GM18498 (cell line): ENCODE measurements at regions not wholly inside any gene's neighbourhood (a gene's known extent, or its start where the extent isn't known, plus 50 kb on each side); places are given as distances from the start of the nearest gene placed in this dataset.

Experiments used
- ATAC-seq: cut with Tn5 transposase; IDR thresholded peaks from one replicate; pipeline ENCODE4 v1.9.1; 2021; ENCODE audit warnings: mild to moderate bottlenecking, moderate library complexity; ENCODE audit not compliant: unreplicated experiment

DNA sequence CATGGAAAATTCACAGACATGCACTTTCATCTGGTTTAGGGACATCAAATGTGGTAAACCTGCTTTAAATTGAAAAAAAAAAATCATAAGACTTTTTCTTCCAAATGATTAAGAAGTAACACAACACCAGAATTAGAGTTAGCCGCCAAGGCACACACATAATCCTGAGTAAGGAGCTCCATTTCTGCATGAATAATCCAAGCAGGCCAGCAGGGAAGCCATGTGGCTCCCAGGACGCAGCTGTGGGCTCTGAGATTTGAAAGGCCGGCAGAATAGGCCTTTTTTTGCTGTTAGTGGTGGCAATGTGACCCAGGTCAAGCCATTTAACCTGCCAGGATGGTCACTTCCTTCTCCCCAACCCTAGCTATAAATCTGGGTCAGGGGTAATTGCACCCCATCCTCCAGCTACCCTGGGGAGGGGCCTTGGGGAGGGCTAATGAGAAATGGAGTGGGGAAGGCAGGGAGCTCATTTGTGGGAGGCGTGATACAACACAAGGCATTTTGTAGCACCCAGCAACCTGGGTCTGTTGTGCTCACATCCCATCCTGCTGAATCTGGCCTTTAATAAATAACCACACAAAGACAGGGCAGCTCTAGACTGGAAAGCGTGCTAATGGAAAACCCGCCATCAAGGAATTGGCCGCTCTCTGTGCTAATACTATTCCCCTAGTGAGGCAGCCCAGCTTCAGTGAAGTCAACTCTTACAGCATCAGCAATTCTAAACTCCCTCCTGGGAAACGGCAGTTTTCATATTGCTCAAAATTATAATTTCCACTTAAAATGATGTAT is 178.5 kb downstream of the RHOU start:
- no peak for ATAC-seq

DNA sequence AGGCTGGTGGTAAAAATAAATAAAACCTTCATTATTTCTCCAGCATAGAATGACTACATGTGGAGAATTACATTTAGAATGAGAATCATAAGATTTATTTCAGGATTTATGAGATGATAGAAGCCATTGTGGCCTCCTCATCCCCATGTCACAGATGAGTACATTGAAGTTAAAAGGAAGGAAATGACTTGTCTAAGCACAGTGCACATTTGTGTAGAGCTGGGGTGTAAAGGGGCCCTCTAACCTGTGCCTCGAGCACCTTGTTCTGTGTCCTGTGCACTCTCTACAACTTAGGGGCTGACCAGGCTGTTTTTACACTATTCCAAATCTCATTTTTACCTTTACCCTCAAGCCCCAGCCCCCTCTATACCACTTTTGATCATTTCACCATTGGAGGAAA is 179.4 kb downstream of the RHOU start:
- no peak for ATAC-seq

DNA sequence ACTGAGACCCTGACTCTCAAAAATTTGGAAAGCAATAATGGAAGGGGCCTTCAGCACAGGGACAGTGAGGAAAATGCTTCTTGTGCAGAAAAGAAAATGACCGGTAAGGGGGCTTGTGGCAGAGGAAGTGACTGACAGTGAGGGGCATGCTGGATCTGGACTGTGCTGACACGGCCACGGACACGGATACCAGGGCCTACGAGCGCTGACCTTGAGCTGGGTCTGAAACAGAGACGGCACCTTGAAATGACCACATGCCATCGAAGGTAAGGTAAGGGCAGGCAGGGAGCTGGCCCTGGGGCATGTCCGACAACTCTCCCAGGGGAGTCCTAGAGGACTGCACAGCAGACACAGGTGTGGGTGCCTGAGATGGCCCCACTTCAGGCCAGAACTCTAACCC is 182.1 kb downstream of the RHOU start:
- no peak for ATAC-seq

DNA sequence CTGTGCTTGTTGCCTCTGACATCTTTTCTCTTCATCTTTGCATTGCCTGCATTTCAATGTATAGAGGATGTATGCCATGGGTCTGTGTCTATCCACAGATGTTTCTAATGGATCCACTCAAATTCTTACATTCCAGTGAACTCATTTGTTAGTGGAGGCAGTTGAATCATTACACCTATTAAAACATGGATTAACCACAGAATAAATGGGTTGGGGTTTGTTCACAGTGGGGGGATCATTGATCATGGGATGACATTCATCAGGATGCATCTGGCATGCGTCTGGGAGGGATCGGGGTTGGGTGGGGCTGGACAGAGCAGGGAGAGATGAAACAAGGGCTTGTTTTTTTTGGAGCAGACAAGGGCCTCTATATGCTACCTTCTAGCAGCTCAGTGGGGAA is 182.5 kb downstream of the RHOU start:
- no peak for ATAC-seq

DNA sequence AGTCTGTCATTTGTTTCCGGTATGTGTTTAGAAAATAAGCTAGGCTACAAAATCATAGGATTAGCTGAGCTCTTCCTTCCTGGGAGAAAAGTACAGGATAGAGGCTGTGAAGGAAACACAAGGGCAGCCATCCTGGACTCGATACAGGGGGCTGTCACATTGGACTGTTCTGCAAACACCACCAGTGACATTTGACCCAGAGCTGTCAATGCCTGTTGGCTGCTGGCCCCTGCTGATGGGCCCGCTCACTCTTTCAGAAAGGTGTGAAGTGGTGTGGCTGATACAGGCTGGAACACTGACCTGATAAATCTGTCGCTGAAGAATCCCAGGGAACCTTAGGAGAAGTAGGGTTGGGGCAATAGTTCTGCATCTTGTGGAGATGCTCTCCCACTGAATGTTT is 183.1 kb downstream of the RHOU start:
- ATAC-seq: no peak

DNA sequence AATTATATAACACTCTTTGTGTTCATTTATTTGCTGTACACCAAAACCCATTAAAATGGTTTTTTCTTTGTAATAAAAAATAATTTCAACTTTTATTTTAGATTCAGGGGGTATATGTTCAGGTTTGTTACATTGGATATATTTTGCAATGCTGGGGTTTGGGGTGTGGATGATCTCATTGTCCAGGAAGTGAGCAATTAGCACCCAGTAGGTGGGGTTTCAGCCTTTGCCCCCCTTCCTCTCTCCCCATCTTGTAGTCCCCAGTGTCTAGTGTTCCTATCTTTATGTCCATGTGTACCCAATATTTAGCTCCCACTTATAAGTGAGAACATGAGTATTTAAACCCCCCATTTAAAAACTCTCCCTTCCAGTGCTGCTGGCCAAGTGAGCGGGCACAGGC is 184.6 kb downstream of the RHOU start:
- ATAC-seq: no peak

DNA sequence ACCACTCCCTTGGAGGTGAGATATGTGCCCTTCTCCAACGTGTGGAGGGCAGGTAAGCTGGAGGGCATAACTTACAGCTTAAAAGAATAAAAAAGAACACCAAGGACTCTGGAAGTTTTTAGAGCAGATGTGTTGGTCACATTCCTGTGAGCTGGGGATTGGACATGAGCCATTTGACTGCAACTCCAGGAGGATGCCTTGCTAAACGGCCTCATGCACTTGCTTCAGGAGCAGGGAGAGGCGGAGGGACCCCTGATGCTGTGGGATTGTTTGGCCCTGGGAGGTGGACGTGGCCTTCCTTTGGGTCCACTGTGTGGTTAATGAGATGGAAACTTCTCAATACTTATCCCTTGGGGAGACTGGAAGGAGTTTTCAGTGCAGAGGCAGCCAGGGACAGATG is 185.6 kb downstream of the RHOU start:
- ATAC-seq: no peak

DNA sequence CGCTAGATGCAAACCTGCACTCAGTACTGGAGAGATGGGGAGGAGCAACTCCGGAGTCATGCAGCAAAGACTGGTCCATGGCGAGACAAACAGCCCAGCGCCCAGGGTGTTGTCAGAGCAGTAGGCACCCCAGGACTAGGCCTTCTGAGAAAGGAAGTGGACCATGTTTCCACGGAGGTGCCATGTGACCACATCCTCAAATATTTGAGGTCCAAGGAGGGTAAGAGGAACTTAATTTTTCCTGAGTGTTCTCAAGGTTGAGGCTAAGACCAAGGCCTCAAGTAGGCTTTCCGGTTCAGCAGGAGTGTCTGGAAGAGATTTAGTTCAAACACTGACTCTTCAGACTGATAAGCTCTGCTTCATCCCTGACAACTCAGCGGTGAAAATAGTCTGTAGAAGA is 186.2 kb downstream of the RHOU start:
- no peak for ATAC-seq

DNA sequence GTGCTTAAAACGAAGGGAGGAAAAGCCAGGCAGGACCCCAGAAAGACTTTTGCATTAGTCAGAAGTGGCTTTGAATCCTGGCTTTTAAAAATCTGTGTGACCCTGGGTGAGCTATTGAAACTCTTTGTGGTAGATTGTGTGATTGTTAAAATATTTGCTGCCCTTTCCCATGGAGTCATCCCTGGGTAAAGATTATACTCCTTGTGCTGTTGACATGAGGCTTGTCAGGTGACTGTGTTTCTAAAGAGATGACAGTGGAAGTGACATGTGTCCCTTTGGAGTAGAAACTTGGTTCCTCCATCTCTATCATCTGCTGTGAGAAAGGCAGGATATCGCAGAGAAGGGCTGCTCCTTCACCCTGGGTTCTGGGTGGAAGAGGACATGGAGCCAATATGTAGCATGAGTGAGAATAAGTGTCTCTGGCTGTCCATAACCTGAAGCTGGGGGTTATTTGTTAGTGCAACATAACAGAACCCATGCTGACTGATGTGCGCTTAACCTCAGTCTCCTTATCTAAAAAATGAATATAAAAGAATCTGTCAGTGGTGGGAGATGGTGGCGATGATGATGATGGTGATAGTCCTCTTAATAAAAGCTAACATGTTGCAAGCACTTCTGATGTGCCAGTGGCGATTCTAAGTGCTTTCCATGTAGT is 187.6 kb downstream of the RHOU start:
- no peak for ATAC-seq

DNA sequence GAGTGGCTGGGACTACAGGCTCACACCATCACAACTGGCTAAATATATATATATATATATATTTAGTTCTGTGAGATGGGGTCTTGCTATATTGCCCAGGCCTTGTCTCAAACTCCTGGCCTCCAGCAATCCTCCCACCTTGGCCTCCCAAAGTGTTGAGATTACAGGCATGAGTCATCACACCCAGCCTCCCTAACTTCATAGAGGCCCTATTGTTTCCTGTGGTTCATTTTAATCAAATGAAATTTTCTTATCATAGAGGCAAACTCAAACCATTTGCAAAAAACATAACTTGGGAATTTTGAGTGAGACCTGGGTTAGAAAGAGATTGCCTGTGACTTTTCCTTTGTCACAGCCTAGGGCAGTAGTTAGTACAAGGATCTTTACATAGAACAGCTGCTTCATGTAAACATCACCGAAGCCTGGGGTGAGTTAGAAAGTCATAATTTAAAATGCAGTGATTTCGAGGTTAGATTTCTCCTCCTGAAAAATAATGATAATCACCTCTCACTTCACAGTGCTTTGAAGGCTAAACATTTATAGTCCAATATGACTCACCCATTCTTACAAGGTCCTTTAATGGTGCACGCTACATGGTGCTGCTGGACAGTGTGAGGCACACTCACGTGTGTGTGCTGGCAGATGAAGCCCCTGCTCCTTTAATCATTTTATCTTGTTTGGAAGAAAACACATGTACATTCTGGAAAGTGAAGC is 188.9 kb downstream of the RHOU start:
- no peak for ATAC-seq

DNA sequence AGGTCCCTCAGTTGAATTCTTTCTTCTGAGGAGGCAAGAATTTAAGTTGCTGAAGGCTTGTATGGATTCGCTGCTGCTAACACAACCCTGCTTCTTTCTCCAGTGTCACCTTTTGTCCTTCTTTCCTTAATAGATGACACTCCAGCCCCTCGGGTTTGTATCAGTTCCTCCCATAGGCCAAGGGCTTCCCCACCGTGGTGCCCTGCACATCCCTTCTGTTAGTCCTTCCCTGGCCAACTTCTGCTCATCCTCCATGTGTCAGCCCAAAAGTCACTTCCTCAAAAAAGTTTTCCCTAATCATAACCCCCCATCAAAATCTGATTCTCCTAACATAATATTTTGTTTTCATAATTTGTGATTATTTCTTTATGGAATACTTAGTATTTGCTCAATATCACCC is 190.4 kb downstream of the RHOU start:
- ATAC-seq: no peak

DNA sequence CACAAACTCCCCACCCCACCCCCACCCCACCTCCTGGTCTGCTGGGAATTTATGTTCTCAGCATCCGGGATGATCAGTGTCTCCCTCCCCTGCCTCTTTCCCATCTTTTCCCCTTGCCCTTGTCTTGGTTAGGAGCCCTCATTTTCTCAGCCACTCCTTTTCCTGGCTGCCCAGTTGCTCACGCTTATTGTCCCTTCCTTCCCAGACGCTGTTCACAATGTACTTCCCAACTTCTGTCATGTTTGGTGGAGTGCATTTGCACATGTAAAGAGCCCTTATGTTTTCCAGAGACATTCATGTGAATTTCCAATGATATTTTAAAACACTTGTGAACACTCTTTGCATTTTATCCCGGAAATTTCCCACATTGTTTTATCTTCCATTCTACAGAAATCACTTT is 192.1 kb downstream of the RHOU start:
- ATAC-seq: no peak

DNA sequence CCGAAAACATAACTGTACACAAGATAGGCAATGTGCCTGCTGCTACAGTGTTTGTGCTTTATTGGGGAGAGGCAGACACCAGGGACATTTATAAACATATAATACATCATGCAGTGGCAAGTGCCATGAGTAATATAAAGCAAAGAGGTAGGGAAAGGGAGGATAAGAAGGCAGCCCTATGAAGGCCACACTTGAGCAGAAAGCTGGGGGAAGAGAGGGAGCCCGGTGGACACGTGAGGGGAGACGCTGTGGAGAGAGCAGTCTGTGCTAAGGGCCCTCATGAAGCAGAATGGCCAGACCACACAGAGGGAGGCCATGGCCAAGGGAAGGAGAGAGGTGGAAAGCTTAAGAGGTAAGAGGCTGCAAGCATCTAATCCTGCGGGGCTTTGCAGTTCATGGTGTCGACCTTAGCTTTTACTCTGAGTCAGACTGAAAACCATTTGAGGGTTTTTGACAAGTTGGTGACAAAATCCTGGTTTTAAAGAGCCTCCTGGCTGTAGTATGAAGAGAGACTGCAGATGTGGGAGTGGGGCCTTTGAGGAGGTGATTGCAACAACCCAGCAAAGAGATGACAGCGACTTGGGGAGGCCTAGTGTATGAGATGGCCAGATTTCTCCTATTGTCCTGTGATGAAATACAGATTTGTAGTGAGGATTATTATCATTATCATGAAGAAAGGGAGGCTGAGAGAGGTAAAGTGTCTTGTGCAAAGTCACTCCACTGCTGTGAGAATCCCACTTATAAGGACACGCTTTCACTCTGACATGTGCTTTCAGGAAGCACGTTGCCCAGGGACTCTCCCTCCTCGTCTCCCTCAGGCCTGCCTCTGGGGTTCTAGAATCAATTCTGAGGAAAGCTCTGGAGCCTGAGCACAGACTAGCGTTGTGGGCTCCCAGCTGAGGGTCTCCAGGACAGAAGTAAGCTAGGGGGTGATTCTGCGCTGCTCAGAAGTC is 192.9 kb downstream of the RHOU start:
- ATAC-seq: no peak

DNA sequence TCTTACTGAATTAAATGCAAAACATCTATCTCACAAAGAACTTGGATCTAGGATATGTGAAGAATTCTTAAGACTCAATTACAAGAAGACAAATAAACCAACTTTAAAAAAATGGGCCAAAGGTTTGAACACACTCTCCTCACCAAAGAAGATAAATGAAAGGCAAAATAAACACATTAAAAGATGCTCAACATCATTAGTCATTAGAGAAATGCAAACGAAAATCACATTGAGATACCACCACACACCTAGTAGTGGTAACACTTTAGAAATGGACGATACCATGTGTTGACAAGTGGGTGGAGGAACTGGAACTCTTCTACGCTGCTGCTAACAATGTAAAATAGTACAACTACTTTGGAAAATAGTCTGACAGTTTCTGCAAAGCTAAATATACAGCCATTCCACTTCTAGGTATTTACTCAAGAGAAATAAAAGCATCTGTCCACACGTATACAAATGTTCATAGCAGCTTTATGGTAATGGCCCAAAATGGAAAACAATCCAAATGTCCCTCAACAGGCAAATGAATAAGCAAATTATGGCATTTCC is 194.3 kb downstream of the RHOU start:
- ATAC-seq: no peak

DNA sequence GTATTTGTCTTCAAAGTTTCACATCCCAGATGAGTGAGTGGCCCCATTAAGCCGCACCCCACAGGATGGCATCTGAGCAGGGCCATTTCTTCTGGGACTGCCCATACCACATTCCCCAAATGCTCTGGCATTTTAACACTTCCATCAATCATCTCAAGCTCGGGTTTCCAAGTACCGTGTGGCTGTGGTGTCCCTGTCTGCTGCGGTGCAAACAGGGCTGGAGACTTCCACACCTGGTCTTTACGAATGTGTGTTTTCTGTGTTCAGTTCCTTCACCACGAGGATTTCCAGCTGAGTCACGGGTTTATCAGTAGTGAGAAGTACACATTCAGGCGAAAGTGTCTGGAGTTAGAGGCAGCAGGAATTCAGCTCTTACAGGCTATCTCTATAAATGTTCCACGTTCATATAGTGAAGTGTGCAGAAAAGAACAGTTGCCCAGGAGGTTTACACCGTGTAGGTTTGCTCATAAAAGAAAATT is 195.2 kb downstream of the RHOU start:
- ATAC-seq: no peak

DNA sequence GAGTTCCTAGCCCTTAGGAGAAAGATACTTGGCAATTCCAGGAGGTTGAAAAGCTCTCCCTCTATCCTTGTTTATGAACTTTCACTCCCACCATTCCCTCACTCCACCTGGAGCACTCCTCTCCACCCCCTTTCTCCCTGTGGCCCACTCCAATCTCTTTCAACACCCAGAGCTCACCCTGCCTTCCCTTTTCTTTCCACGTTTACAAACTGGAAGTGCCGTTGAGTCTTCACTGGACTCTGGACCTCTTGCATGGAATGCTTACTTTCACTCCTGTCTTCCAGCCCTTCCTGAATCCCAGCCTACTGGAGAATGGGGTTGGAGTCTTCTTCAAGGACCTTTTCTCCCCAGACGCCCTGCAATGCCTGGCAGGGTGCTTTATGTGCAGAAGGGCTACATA is 198.5 kb downstream of the RHOU start:
- no peak for ATAC-seq

DNA sequence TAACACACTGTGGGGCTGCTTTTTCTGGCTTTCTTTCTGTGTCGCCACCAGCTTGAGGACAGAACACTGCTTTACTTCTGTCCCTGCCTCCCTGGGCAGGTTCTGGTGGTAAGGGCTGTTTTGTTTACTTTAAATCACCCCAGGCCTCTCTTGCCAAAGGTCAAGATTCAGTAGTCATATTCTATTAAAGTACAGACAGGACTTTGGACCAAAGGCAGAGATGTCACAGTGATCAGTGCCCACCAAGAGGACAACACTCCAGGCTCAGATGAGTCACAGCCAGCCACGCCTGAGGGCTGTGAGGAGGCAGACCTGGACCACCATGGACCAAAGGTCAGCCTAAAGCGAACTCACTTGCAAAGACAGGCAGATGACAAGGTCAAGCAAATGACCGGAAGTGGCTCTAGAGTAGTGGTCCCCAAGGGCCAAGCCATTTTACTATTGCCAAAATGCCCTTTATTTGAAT is 200.0 kb downstream of the RHOU start:
- no peak for ATAC-seq

DNA sequence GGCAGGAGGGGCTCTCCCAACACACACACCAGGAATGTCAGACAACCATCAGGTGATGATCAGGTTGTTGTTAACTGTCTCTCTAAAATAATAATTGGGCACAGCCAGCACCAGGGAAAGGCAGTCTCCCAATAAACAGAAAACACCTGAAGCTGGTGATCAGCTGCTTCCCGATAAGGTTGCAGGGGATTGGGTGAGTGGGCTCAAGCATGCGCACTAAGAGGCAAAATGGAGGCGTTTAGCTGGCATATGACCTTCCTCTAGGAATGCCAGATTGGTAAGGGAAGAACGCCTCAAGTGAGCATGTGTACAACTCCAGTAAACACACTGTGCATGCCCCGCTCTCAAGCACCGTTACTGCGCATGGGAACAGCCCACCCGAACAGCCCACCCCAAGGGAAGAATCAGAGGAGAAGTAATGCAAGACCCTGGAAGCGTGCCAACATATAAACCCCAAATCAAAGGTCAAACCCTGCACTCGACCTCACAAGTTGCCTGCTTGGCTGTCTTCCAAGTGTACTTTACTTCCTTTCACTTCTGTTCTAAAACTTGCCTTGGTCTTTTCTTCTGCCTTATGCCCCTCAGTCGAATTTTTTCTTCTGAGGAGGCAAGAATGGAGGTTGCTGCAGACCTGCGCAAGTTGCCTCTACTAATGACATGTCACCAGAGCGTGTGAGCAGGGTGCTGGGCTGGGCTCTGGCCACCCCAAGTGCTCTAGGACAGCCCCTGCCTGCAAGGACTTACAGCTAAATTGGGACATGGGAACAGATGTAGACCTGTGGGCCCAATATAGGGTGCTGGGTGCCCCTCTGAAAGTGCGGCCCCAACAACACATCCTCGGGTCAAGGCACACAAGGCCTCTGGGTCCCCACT is 200.8 kb downstream of the RHOU start:
- ATAC-seq: no peak

DNA sequence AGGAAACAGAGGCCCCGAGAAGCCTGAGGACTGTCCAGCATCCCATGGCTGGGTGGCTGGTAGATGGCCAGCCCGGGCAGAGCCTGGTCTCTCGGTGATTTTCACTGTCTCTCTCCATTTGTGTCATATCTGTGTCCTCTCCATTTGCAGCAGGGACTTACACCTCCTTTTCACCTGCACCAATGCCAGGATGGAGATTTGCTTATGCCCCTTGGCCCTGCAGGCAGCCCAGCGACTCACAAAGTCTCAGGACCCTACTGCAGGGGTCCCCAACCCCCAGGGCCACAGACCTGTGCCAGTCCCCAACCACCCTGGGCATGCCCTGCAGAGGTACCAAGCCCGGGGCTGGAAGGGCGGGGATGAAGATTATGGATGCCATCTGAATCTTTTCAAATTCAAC is 201.6 kb downstream of the RHOU start:
- ATAC-seq: no peak
